Neuronal stem cell (in vitro differentiated cells): ENCODE measurements at regions not wholly inside any gene's neighbourhood (a gene's known extent, or its start where the extent isn't known, plus 50 kb on each side); places are given as distances from the start of the nearest gene placed in this dataset.

Experiments
- DNase-seq: peaks from one replicate; pipeline ENCODE4 v3.0.0-alpha.2; 2013; ENCODE audit warnings: low spot score
- H2AFZ ChIP-seq: one replicate; pipeline ENCODE4 v1.6.1; 2013; ENCODE audit warnings: mild to moderate bottlenecking, low read length, inconsistent platforms
- H2AK5ac ChIP-seq: 2 replicates; pipeline ENCODE4 v1.6.1; 2013; ENCODE audit warnings: low read depth, mild to moderate bottlenecking, inconsistent platforms, low read length, moderate library complexity, mixed read lengths
- H2BK120ac ChIP-seq: 2 replicates; pipeline ENCODE4 v1.6.1; 2013; ENCODE audit warnings: low read depth, mild to moderate bottlenecking, inconsistent platforms, low read length, moderate library complexity, mixed read lengths
- H2BK12ac ChIP-seq: one replicate; pipeline ENCODE4 v1.6.1; 2013; ENCODE audit warnings: low read length, inconsistent platforms
- H2BK15ac ChIP-seq: 2 replicates; pipeline ENCODE4 v1.6.1; 2013; ENCODE audit warnings: mild to moderate bottlenecking, low read length, inconsistent platforms, mixed read lengths
- H2BK5ac ChIP-seq: one replicate; pipeline ENCODE4 v1.6.1; 2013; ENCODE audit warnings: inconsistent platforms, mild to moderate bottlenecking, low read length, moderate library complexity
- H3K14ac ChIP-seq: one replicate; pipeline ENCODE4 v1.6.1; 2013; ENCODE audit warnings: low read length, inconsistent platforms
- H3K18ac ChIP-seq: 2 replicates; pipeline ENCODE4 v1.6.1; 2013; ENCODE audit warnings: low read length, inconsistent platforms
- H3K23ac ChIP-seq: 2 replicates; pipeline ENCODE4 v1.6.1; 2013; ENCODE audit warnings: low read depth, mild to moderate bottlenecking, mixed read lengths, low read length, inconsistent platforms; ENCODE audit not compliant: poor library complexity
- H3K27ac ChIP-seq: replicated peaks from 3 replicates; pipeline ENCODE4 v1.5.1; 2013; ENCODE audit warnings: low read length, inconsistent platforms
- H3K27me3 ChIP-seq, 3 experiments: 2 replicates each; pipeline ENCODE4 v1.6.1; 2013; ENCODE audit warnings: low read length in 3 of 3, mild to moderate bottlenecking in 2 of 3, inconsistent platforms in 1 of 3, low read depth in 1 of 3, mixed read lengths in 1 of 3, moderate library complexity in 1 of 3; ENCODE audit not compliant: control insufficient read depth in 3 of 3, insufficient read depth in 3 of 3
- H3K36me3 ChIP-seq, 2 donors: replicated peaks in 1 of 2; 2 replicates each; pipeline ENCODE4 v1.6.1; 2013; ENCODE audit warnings: low read length in 2 of 2; ENCODE audit not compliant: control insufficient read depth in 2 of 2, insufficient read depth in 2 of 2
- H3K4ac ChIP-seq: 2 replicates; pipeline ENCODE4 v1.6.1; 2013; ENCODE audit warnings: inconsistent platforms, mild to moderate bottlenecking, low read length, moderate library complexity
- H3K4me1 ChIP-seq, 2 donors: 1 replicate in 1 of 2; 2 replicates in 1 of 2; pipeline ENCODE4 v1.6.1; 2013; ENCODE audit warnings: low read length in 2 of 2, low read depth in 1 of 2; ENCODE audit not compliant: control insufficient read depth in 2 of 2, insufficient read depth in 1 of 2
- H3K4me2 ChIP-seq: one replicate; pipeline ENCODE4 v1.6.1; 2013; ENCODE audit warnings: mild to moderate bottlenecking, low read length, inconsistent platforms; ENCODE audit not compliant: insufficient read depth, poor library complexity, severe bottlenecking
- H3K4me3 ChIP-seq, 2 donors: 2 replicates each; pipeline ENCODE4 v1.5.1; 2013; ENCODE audit warnings: low read length in 2 of 2, mild to moderate bottlenecking in 2 of 2, inconsistent platforms in 1 of 2, moderate library complexity in 1 of 2
- H3K79me1 ChIP-seq: one replicate; pipeline ENCODE4 v1.6.1; 2013; ENCODE audit warnings: low read depth, mild to moderate bottlenecking, inconsistent platforms, low read length, moderate library complexity
- H3K9ac ChIP-seq: one replicate; pipeline ENCODE4 v1.6.1; 2013; ENCODE audit warnings: mild to moderate bottlenecking, low read depth, low read length, inconsistent platforms; ENCODE audit not compliant: poor library complexity
- H3K9me3 ChIP-seq, 2 donors: replicated peaks in 1 of 2; 2 replicates each; pipeline versions ENCODE3 to v1.6.1; 2013; ENCODE audit warnings: low read length in 2 of 2, mild to moderate bottlenecking in 2 of 2, inconsistent platforms in 1 of 2, low read depth in 1 of 2, mixed read lengths in 1 of 2, moderate library complexity in 1 of 2; ENCODE audit not compliant: control insufficient read depth in 2 of 2, insufficient read depth in 1 of 2
- H4K8ac ChIP-seq: one replicate; pipeline ENCODE4 v1.6.1; 2013; ENCODE audit warnings: low read depth, mild to moderate bottlenecking, inconsistent platforms, low read length, moderate library complexity
- H4K91ac ChIP-seq: one replicate; pipeline ENCODE4 v1.6.1; 2013; ENCODE audit warnings: low read length, low read depth, mild to moderate bottlenecking, inconsistent platforms; ENCODE audit not compliant: poor library complexity
- WGBS, 2 donors: extraction: QIAGEN DNeasy Blood & Tissue Kit; methylation state at CpG; one replicate each; pipeline ENCODE4 v1.1.7; 2013; ENCODE audit warnings: missing lambda C conversion rate in 2 of 2, mixed read lengths in 1 of 2; ENCODE audit not compliant: insufficient read length in 2 of 2, insufficient replicate concordance in 1 of 2; ENCODE audit errors: extremely low coverage in 2 of 2; 5-methylcytosine and 5-hydroxymethylcytosine counted together

DNA sequence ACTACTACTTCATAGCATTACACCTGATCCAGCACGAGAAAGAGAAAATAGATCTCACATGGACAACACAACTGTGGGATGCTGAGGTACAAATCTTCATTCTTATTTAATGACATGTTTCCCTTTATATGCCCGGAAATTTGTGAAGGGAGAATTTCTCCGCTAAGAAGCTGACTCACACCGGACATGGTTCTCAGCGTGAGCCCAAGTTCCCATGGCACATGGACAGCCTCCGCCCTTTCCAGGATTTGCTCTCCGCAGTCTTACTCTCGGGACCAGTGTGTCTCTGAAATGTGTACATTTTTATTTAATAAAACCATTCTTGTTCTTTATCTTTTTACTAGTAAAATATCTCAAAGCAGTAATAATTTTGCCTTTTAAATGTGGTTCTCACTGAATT lies 1154.8 kb downstream of the TMEM121 start:
- no peak overlapping the region for H2BK120ac ChIP-seq
- H3K18ac ChIP-seq: no peak overlapping the region
- H3K4me3 ChIP-seq: no peak overlapping the region
- H3K4me1 ChIP-seq: no peaks in the 10 kb centered on the region
- H2AK5ac ChIP-seq: no peak overlapping the region
- no peaks in the 10 kb centered on the region for H3K79me1 ChIP-seq
- H3K9me3 ChIP-seq: peaks cover 0 to 22% of the 10 kb centered on the region in 2 donors
- H3K14ac ChIP-seq: no peak overlapping the region
- no peak overlapping the region for H2BK12ac ChIP-seq
- H3K4ac ChIP-seq: no peak overlapping the region
- no peak for DNase-seq
- no peak overlapping the region for H2BK15ac ChIP-seq
- no peaks in the 10 kb centered on the region for H3K27me3 ChIP-seq
- H3K23ac ChIP-seq: no peak overlapping the region
- H2AFZ ChIP-seq: no peak overlapping the region
- H3K36me3 ChIP-seq: no peaks in the 10 kb centered on the region
- H3K9ac ChIP-seq: no peak overlapping the region
- WGBS, 2 donors: no CpG with 5 or more reads among the region's 8 CpGs
- H2BK5ac ChIP-seq: no peak overlapping the region
- H4K91ac ChIP-seq: no peak overlapping the region
- no peak overlapping the region for H4K8ac ChIP-seq
- no peak overlapping the region for H3K27ac ChIP-seq
- H3K4me2 ChIP-seq: no peak overlapping the region

DNA sequence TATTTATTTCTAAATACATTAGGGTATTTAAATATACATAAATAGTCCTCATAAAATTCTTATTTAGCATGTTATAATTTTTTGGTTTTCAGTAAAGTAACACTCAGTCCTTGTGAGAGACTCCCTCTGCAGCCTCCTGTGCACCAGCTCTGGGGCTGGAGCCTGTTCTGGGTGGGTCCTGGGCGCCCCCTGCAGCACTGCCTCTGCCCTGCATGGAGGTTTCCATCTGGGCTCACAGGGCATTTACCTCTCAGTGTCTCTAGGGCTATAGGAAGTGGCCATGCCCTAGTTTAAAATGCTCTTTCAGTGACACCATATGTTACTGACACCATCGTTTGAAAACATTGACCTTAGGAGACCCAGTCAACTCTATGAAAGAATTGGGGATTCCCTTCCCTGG lies 1155.2 kb downstream of the TMEM121 start:
- Histone ChIP-seq H3K18ac (no peak overlapping the region), H3K27me3 (no peaks in the 10 kb centered on the region), H3K4me1 (no peaks in the 10 kb centered on the region), H4K8ac (no peak overlapping the region), H2BK12ac (no peak overlapping the region), H3K79me1 (no peaks in the 10 kb centered on the region), H2BK15ac (no peak overlapping the region), H3K27ac (no peak overlapping the region), H3K23ac (no peak overlapping the region), H2BK5ac (no peak overlapping the region), H3K4me3 (no peak overlapping the region), H3K36me3 (no peaks in the 10 kb centered on the region), H2AK5ac (no peak overlapping the region), H2AFZ (no peak overlapping the region), H3K14ac (no peak overlapping the region), H3K4ac (no peak overlapping the region), H2BK120ac (no peak overlapping the region), H4K91ac (no peak overlapping the region), H3K9me3 (peaks cover 0 to 26% of the 10 kb centered on the region in 2 donors), H3K9ac (no peak overlapping the region), H3K4me2 (no peak overlapping the region)
- DNase-seq: no peak
- WGBS, 2 donors: no CpG with 5 or more reads among the region's 2 CpGs

- H2BK5ac ChIP-seq: no peak overlapping the region
- H3K4me2 ChIP-seq: no peak overlapping the region
- no peak for DNase-seq
- H2AFZ ChIP-seq: no peak overlapping the region
- H3K14ac ChIP-seq: no peak overlapping the region
- H3K23ac ChIP-seq: no peak overlapping the region
- no peak overlapping the region for H3K4me3 ChIP-seq
- H3K36me3 ChIP-seq: no peaks in the 10 kb centered on the region
- H3K4ac ChIP-seq: no peak overlapping the region
- no peak overlapping the region for H3K9ac ChIP-seq
- no peaks in the 10 kb centered on the region for H3K4me1 ChIP-seq
- peaks cover 0 to 26% of the 10 kb centered on the region in 2 donors for H3K9me3 ChIP-seq
- no CpG with 5 or more reads among the region's 4 CpGs for WGBS, 2 donors
- no peak overlapping the region for H3K27ac ChIP-seq
- H2BK120ac ChIP-seq: no peak overlapping the region
- H3K18ac ChIP-seq: no peak overlapping the region
- no peaks in the 10 kb centered on the region for H3K79me1 ChIP-seq
- no peak overlapping the region for H4K8ac ChIP-seq
- no peak overlapping the region for H4K91ac ChIP-seq
- H2BK12ac ChIP-seq: no peak overlapping the region
- no peak overlapping the region for H2BK15ac ChIP-seq
- no peak overlapping the region for H2AK5ac ChIP-seq
- no peaks in the 10 kb centered on the region for H3K27me3 ChIP-seq
Measured at GRCh38 chr14:106683631-106684030, 1157.2 kb downstream of the TMEM121 start.

DNA sequence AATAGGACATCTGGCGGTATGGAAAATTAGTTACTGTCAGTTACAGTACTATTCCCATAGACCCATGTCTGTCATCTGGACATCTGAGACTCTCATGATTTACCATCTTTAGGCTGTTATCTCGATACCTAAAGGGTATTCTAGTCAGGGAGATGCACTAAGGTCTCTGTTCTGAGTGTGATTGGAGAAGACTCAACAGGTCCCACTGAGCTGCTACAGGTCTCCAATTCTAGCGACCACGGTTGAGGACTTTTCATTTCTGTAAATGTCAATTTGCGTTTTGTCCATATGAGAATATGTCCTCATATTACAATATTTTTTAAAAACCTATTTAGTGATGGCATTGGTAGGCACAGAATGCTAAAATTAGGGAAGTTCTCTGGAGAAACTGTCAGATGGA lies 1160.2 kb downstream of the TMEM121 start:
- H3K27me3 ChIP-seq: no peaks in the 10 kb centered on the region
- H3K9me3 ChIP-seq: peaks cover 0 to 22% of the 10 kb centered on the region in 2 donors
- no peak overlapping the region for H3K4ac ChIP-seq
- no peak overlapping the region for H3K18ac ChIP-seq
- no peak overlapping the region for H2AK5ac ChIP-seq
- no peak overlapping the region for H2AFZ ChIP-seq
- no peak overlapping the region for H3K9ac ChIP-seq
- H4K91ac ChIP-seq: no peak overlapping the region
- H2BK120ac ChIP-seq: no peak overlapping the region
- H3K14ac ChIP-seq: no peak overlapping the region
- no peak overlapping the region for H3K4me3 ChIP-seq
- no peaks in the 10 kb centered on the region for H3K79me1 ChIP-seq
- no peak overlapping the region for H4K8ac ChIP-seq
- H3K23ac ChIP-seq: no peak overlapping the region
- H2BK5ac ChIP-seq: no peak overlapping the region
- no peak overlapping the region for H3K27ac ChIP-seq
- no peaks in the 10 kb centered on the region for H3K36me3 ChIP-seq
- H2BK12ac ChIP-seq: no peak overlapping the region
- WGBS, 2 donors: no CpG with 5 or more reads among the region's 5 CpGs
- H3K4me1 ChIP-seq: no peaks in the 10 kb centered on the region
- no peak for DNase-seq
- H2BK15ac ChIP-seq: no peak overlapping the region
- no peak overlapping the region for H3K4me2 ChIP-seq
